ENCODE measurements at regions not wholly inside any gene's neighbourhood (a gene's known extent, or its start where the extent isn't known, plus 50 kb on each side); places are given as distances from the start of the nearest gene placed in this dataset.

DNA sequence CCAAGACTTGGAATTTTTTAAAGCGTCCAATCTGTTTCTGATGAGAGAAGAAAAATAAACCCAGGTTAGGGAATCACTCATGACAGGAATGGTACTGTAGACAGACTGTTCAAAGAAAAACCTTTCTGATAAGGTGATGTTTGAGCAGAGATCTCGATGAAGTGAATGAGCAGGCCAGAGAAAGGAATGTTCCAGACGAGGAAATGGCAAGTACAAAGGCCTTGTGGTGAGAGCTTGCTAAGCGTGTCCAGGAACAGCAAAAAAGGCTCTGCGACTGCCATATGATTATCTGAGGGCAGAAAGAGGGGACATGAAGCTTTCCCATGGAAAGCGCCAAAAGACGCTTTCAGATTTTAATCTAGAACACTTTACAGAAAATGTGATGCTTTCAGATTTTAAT is 458.4 kb upstream of the SOX5 start:
- FAIRE-seq: no peak

GRCh38 chr12:24404086-24404815 is 454.8 kb upstream of the SOX5 start:
- FAIRE-seq: no peak

DNA sequence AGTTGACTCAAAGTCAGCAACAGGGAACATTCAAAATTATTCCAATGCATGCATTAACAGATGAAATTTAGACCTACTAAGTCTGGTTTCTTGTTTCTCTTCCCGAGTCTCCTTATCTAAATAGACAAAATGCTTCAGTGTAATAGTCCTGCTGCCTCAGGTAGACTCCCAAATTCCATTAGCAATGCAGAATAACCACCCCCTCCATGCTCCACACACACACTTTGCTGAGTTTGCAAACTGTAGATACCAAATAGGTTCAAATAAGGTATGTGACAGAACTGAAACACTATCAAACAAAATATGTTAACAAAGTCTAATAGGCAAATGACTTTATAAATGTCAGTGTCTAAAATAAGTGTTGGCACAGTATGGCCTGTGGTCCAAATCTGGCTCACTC is 451.1 kb upstream of the SOX5 start:
- no peak for FAIRE-seq

DNA sequence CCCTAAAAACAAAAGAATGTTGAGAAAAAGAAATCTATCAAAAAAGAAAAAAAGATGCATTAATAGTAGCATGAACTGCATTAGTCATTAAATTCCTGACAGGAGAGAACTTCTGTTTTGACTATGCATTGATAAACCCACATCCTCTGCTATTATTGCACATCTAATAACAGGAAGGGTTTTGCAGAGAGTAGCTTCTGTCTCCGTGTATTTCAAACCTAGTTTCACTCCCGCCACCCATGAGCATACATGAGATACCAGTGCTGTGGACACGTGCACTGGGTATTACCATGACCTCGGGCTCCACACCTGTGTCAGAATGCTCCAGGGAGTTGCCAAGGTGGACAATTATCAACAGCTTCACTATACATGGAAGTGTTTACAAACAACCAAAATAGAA is 449.1 kb upstream of the SOX5 start:
- no peak for FAIRE-seq

DNA sequence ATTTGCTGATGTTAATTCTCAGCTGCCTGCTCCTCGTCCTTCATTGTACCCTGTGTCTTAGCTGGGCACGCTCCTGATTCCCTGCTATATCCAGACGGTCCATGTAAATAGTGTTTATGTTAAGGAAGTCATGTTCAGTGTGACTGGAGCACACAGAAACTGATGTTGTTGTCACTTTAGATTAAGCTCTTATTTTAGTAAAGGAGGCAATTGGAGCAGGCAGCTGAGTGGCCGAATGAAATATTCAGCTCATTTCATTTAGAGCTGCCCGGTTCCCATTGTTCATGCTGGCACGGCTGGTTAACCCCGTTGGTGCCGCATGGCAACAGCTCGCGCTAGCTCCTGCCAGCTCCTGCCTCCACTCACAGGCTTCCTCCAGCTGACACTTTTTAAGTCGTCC is 446.8 kb upstream of the SOX5 start:
- FAIRE-seq: no peak

GRCh38 chr12:24394246-24394645 is 444.8 kb upstream of the SOX5 start:
- no peak for FAIRE-seq

- FAIRE-seq: no peak
These were observed 443.6 kb upstream of the SOX5 start for GRCh38 chr12:24393071-24393470.

DNA sequence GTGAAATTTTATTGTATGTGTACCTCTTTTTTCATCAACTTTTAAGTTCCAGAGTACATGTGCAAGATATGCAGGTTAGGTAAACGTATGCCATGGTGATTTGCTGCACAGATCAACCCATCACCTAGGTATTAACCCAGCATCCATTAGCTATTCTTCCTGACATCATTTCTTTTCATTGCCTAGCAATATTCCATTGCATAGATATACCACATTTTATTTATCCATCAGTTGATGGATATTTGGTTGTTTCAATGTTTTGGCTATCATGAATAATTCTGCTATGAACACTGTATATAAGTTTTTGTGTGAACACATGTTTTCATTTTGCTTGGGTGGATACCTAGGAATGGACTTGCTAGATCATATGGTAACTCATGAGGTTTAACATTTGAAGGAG is 439.9 kb upstream of the SOX5 start:
- no peak for FAIRE-seq

DNA sequence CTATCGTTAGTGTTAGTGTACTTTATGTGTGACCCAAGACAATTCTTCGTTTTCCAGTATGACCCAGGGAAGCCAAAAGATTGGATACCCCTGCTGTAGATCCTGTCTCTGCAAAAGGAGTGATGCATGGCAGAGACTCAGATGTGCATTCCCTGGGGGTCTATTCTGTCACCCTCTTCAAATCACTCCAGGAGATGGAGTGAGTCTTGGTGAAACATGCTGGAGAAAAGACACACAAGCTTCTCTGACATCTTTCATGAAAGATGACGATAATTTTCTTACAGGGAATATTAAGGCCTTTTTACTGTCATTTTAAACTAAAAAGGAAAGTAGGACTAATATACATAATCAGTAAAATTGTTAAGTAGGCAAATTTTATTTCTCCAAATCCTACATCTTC is 437.9 kb upstream of the SOX5 start:
- no peak for FAIRE-seq

DNA sequence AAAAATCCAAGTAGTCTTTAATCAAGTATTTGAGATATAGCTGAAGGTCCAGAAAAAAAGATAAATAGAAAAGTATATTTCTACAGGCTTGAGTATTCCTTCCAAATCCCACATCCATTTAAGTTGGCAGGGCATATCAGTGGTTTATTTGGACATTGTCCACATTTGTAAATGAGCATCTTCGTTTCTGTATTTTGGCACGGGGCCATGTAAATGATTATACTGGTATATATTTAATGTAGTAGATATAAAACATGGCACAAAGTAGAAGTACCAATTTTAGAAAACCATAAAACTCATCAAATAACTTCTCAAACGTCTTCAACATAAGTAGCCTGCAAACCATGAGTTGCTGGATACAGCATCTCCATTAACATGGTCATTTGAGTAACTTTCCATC is 437.4 kb upstream of the SOX5 start:
- no peak for FAIRE-seq

- FAIRE-seq: no peak
These were observed 432.3 kb upstream of the SOX5 start for GRCh38 chr12:24381790-24382189.

- FAIRE-seq: no peak
These were observed 430.5 kb upstream of the SOX5 start for GRCh38 chr12:24379861-24380521.

GRCh38 chr12:24379433-24379832 is 430.0 kb upstream of the SOX5 start:
- no peak for FAIRE-seq

DNA sequence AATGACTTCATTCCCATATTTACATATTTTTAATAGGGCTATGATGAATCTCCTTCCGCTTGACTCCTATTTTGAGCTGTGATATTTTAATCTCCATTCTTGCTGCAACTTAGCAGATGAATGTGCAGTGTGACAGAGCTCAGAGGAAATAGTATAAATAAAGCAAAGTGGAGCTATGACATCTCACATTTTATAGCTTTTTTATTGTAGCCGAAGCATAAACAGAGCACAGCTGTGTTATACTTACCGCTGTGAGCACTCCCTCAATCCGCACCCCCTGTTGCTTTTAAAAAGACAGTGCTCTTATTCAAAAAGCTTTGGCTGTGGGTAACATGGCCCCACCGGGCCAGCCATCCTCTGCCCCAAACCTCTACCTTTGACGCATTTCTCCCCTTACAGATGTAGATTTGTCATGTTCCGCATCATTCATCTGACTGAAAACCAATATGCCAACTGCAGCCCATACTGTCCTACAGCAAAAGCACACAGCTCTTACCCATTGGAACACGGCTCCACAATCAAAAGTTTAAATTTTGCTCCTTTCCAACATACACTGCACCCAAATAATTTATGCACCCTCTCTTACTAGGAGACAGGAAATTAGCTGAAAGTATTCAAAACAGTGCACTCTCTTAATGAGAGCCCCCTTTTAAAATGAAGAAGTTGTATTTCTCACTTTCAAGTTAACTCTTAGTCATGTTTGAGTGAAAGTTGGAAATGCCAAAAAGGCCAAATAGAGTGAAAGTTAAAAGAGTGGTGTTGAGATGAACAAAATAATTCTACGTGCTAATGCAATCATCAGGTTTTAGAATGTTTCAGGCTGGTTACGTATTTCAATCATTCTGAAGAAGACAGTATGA is 429.3 kb upstream of the SOX5 start:
- no peak for FAIRE-seq

- FAIRE-seq: no peak
These were observed 425.0 kb upstream of the SOX5 start for GRCh38 chr12:24374452-24374851.

GRCh38 chr12:24373004-24373403 is 423.5 kb upstream of the SOX5 start:
- FAIRE-seq: no peak

GRCh38 chr12:24366514-24366913 is 417.0 kb upstream of the SOX5 start:
- no peak for FAIRE-seq

GRCh38 chr12:24364921-24365320 is 415.5 kb upstream of the SOX5 start:
- no peak for FAIRE-seq

- FAIRE-seq: no peak
These were observed 413.8 kb upstream of the SOX5 start for GRCh38 chr12:24363177-24363754.

- FAIRE-seq: no peak
These were observed 412.6 kb upstream of the SOX5 start for GRCh38 chr12:24361877-24362580.

DNA sequence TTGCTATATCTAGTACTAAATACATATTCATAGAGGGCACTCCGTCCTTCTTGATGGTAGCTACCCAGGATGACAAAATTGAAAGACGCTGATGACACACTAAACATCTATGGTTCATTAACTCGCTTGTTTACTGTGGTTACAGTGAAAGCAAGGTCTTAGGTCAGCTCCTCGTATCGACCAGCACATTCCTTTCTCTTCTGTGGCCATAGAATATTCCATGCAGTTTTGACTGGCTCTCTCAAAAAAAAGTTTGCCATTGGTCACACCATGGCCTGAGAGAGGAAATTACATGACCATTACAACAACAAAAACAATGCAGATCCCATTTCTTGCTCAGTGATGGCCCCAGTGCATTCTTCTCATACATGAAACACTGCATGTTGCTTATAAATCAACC is 411.4 kb upstream of the SOX5 start:
- FAIRE-seq: no peak

DNA sequence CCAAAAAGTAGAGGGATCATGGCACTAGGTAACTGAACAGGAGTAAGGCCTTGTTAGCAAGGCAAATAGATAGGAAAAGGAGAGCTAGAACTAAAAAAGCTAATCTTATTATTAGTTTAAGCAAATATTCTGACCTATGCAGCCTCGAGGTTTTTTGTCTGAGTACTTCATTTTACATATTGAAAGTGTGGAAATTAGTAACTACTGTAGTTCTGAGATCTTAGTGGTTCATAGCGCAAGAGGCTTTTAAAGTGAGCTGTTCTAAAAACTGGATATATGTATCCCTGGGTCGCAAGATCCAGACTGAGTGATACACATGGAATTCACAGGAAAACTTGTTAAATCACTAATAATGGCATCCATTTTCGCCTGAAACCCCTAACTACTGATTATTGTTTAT is 411.0 kb upstream of the SOX5 start:
- no peak for FAIRE-seq

DNA sequence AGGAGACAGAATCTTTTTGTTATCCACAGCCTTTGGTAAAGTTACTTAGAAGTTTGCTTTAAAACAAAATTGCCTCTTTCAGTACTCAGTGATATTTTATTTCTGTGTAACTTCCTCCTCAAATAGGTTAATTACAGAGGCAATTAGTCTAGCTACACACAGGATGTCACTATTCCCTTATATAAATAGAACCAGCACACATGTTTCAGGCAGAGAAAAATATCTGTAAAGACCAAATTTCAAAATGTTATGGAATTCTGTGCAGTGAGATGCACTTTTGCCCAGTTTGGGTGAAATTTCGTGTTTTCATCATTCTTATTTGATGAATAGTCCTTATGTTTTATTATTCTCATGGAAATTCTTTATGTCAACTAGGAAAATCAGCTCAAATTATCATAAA is 410.6 kb upstream of the SOX5 start:
- FAIRE-seq: peak; percentile 87

All from islet of Langerhans (tissue), 1 donor.